Mesenchymal stem cell (in vitro differentiated cells and primary cell): ENCODE measurements at regions not wholly inside any gene's neighbourhood (a gene's known extent, or its start where the extent isn't known, plus 50 kb on each side); places are given as distances from the start of the nearest gene placed in this dataset.

ENCODE experiments used
- DNase-seq: peaks from one replicate; pipeline ENCODE4 v3.0.0-alpha.2; 2013
- H2AFZ ChIP-seq: one replicate; pipeline ENCODE4 v1.6.1; 2013; ENCODE audit warnings: low read depth, mild to moderate bottlenecking, control low read depth, inconsistent platforms, low read length, moderate library complexity
- H2AK5ac ChIP-seq: 2 replicates; pipeline ENCODE4 v1.6.1; 2013; ENCODE audit warnings: low read length, moderate library complexity, mild to moderate bottlenecking, inconsistent platforms; ENCODE audit not compliant: severe bottlenecking
- H2BK120ac ChIP-seq: one replicate; pipeline ENCODE4 v1.6.1; 2013; ENCODE audit warnings: low read depth, mild to moderate bottlenecking, inconsistent platforms, low read length, moderate library complexity
- H2BK12ac ChIP-seq, 2 experiments: one replicate each; pipeline ENCODE4 v1.6.1; 2013; ENCODE audit warnings: inconsistent platforms in 2 of 2, low read length in 2 of 2, mild to moderate bottlenecking in 2 of 2, moderate library complexity in 2 of 2, control low read depth in 1 of 2
- H2BK15ac ChIP-seq: one replicate; pipeline ENCODE4 v1.6.1; 2013; ENCODE audit warnings: mild to moderate bottlenecking, low read depth, inconsistent platforms; ENCODE audit not compliant: poor library complexity, severe bottlenecking
- H2BK5ac ChIP-seq: 2 replicates; pipeline ENCODE4 v1.6.1; 2013; ENCODE audit warnings: low read depth, mild to moderate bottlenecking, low read length, control low read depth, inconsistent platforms; ENCODE audit not compliant: poor library complexity, severe bottlenecking
- H3K14ac ChIP-seq, 2 experiments: one replicate each; pipeline ENCODE4 v1.6.1; 2013; ENCODE audit warnings: inconsistent platforms in 2 of 2, low read length in 2 of 2, control low read depth in 1 of 2, mild to moderate bottlenecking in 1 of 2, moderate library complexity in 1 of 2
- H3K18ac ChIP-seq, 2 experiments: one replicate each; pipeline ENCODE4 v1.6.1; 2013; ENCODE audit warnings: inconsistent platforms in 2 of 2, low read length in 2 of 2, control low read depth in 1 of 2, low read depth in 1 of 2, mild to moderate bottlenecking in 1 of 2
- H3K23ac ChIP-seq, 2 experiments: one replicate each; pipeline ENCODE4 v1.6.1; 2013; ENCODE audit warnings: inconsistent platforms in 2 of 2, low read length in 2 of 2, mild to moderate bottlenecking in 2 of 2, moderate library complexity in 2 of 2, control low read depth in 1 of 2
- H3K27ac ChIP-seq: 2 replicates; pipeline ENCODE4 v1.5.1; 2013; ENCODE audit warnings: mild to moderate bottlenecking, moderate library complexity, low read length, control low read depth, inconsistent platforms; ENCODE audit not compliant: poor library complexity, severe bottlenecking
- H3K27me3 ChIP-seq, 2 experiments: 2 replicates each; pipeline versions ENCODE4 v1.6.1 to v1.7.0; 2013; ENCODE audit warnings: low read length in 2 of 2, mild to moderate bottlenecking in 2 of 2, moderate library complexity in 2 of 2, control low read depth in 1 of 2, inconsistent platforms in 1 of 2; ENCODE audit not compliant: control insufficient read depth in 1 of 2, insufficient read depth in 1 of 2
- H3K36me3 ChIP-seq, 2 experiments: 2 replicates each; pipeline versions ENCODE4 v1.6.1 to v1.7.0; 2013; ENCODE audit warnings: low read length in 2 of 2, control low read depth in 1 of 2, inconsistent platforms in 1 of 2, low read depth in 1 of 2, mild to moderate bottlenecking in 1 of 2; ENCODE audit not compliant: insufficient read depth in 2 of 2, control insufficient read depth in 1 of 2
- H3K4ac ChIP-seq, 2 experiments: one replicate each; pipeline ENCODE4 v1.6.1; 2013; ENCODE audit warnings: inconsistent platforms in 2 of 2, low read length in 2 of 2, mild to moderate bottlenecking in 2 of 2, moderate library complexity in 2 of 2, control low read depth in 1 of 2, low read depth in 1 of 2
- H3K4me1 ChIP-seq: 2 replicates; pipeline ENCODE4 v1.6.1; 2013; ENCODE audit warnings: low read depth, low read length, control low read depth; ENCODE audit not compliant: control insufficient read depth, insufficient read depth
- H3K4me2 ChIP-seq: 2 replicates; pipeline ENCODE4 v1.6.1; 2013; ENCODE audit warnings: low read length, mild to moderate bottlenecking, inconsistent platforms; ENCODE audit not compliant: poor library complexity, severe bottlenecking
- H3K4me3 ChIP-seq, 2 experiments: 2 replicates each; pipeline versions ENCODE4 v1.5.1 to v1.7.0; 2013; ENCODE audit warnings: low read length in 2 of 2, mild to moderate bottlenecking in 2 of 2, control low read depth in 1 of 2, low read depth in 1 of 2; ENCODE audit not compliant: insufficient read depth in 1 of 2
- H3K79me1 ChIP-seq: replicated peaks from 2 replicates; pipeline ENCODE4 v1.6.1; 2013; ENCODE audit warnings: mild to moderate bottlenecking, control low read depth, low read length, inconsistent platforms; ENCODE audit not compliant: poor library complexity, severe bottlenecking
- H3K9ac ChIP-seq: 2 replicates; pipeline ENCODE4 v1.7.0; 2013; ENCODE audit warnings: mild to moderate bottlenecking, low read length, moderate library complexity
- H3K9me3 ChIP-seq: 2 replicates; pipeline ENCODE4 v1.7.0; 2013; ENCODE audit warnings: mild to moderate bottlenecking, low read length; ENCODE audit not compliant: control insufficient read depth
- H4K8ac ChIP-seq: one replicate; pipeline ENCODE4 v1.6.1; 2013; ENCODE audit warnings: inconsistent platforms, mild to moderate bottlenecking, low read length, moderate library complexity
- H4K91ac ChIP-seq: one replicate; pipeline ENCODE4 v1.6.1; 2013; ENCODE audit warnings: mild to moderate bottlenecking, low read length, inconsistent platforms
- WGBS: methylation state at CpG from one replicate; pipeline ENCODE4 v1.1.7; 2013; ENCODE audit warnings: mixed read lengths; 5-methylcytosine and 5-hydroxymethylcytosine counted together

DNA sequence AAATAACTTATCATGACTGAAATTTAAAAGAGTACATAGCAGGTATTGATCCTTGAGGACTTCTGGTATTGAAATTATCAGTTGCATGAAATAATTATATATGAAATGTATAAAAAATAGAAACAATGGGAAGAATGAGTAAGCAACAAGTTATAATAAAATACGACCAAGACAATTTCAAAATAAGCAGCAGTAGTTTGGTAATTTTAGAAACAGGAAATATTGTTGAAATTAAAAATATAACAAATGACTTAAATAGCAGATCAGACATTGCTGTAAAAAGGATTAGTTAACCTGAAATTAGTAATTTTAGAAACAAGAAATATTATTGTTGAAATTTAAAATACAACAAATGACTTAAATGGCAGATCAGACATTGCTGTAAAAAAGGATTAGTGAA, 152.3 kb downstream of the BTC start:
- WGBS, result 80% methylated on average over 1 of the region's 1 CpG
- Histone ChIP-seq H3K4me1 (no peaks in the 10 kb centered on the region), H3K79me1 (no peaks in the 10 kb centered on the region), H3K4me2 (no peak overlapping the region), H2BK15ac (no peak overlapping the region), H3K9ac (no peak overlapping the region), H2AK5ac (no peak overlapping the region), H3K23ac (no peak overlapping the region), H3K4me3 (no peak overlapping the region), H3K4ac (no peak overlapping the region), H3K18ac (no peak overlapping the region), H3K27ac (no peak overlapping the region), H3K27me3 (no peaks in the 10 kb centered on the region), H2BK12ac (no peak overlapping the region), H2BK120ac (no peak overlapping the region), H4K8ac (no peak overlapping the region), H4K91ac (no peak overlapping the region), H2AFZ (no peak overlapping the region), H2BK5ac (no peak overlapping the region), H3K36me3 (no peaks in the 10 kb centered on the region), H3K9me3 (no peaks in the 10 kb centered on the region), H3K14ac (no peak overlapping the region)
- no peak for DNase-seq

GRCh38 chr4:74649193-74649592, 145.1 kb downstream of the BTC start:
- H4K8ac ChIP-seq, result no peak overlapping the region
- H3K18ac ChIP-seq, result no peak overlapping the region
- H3K23ac ChIP-seq, result no peak overlapping the region
- no peaks in the 10 kb centered on the region for H3K4me1 ChIP-seq
- H2BK12ac ChIP-seq, result no peak overlapping the region
- no peaks in the 10 kb centered on the region for H3K9me3 ChIP-seq
- no peak overlapping the region for H2AFZ ChIP-seq
- H3K4me2 ChIP-seq, result no peak overlapping the region
- no peak overlapping the region for H2BK15ac ChIP-seq
- no peaks in the 10 kb centered on the region for H3K79me1 ChIP-seq
- no peaks in the 10 kb centered on the region for H3K27me3 ChIP-seq
- no peaks in the 10 kb centered on the region for H3K36me3 ChIP-seq
- no peak for DNase-seq
- 100% methylated on average over 1 of the region's 1 CpG for WGBS
- no peak overlapping the region for H2AK5ac ChIP-seq
- H2BK5ac ChIP-seq, result no peak overlapping the region
- H3K4me3 ChIP-seq, result no peak overlapping the region
- no peak overlapping the region for H3K4ac ChIP-seq
- H3K27ac ChIP-seq, result no peak overlapping the region
- H2BK120ac ChIP-seq, result no peak overlapping the region
- no peak overlapping the region for H3K14ac ChIP-seq
- H3K9ac ChIP-seq, result no peak overlapping the region
- H4K91ac ChIP-seq, result no peak overlapping the region

DNA sequence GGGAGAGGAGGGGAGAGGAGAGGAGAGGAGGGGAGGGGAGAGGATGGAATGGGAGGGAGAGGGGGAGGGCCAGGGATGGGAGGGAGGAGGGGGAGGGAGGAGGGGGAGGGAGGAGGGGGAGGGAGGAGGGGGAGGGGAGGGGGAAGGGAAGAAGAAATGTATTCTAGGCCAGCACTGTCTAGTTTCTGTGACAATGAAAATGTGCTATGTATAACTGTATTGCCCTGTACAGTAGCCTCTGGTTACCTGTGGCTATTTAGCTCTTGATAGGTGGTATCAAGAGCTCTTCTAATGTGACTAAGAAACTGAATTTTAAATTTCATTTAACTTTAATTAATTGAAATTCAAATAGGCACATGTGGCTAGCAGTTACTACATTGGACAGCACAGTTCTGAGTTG, 143.1 kb downstream of the BTC start:
- no peak overlapping the region for H3K4ac ChIP-seq
- no peak overlapping the region for H4K91ac ChIP-seq
- H3K27ac ChIP-seq, result no peak overlapping the region
- H2BK5ac ChIP-seq, result no peak overlapping the region
- H4K8ac ChIP-seq, result no peak overlapping the region
- DNase-seq, result no peak
- H3K9me3 ChIP-seq, result no peaks in the 10 kb centered on the region
- no peaks in the 10 kb centered on the region for H3K79me1 ChIP-seq
- H2BK15ac ChIP-seq, result no peak overlapping the region
- H2BK12ac ChIP-seq, result no peak overlapping the region
- H2BK120ac ChIP-seq, result no peak overlapping the region
- H3K18ac ChIP-seq, result no peak overlapping the region
- H3K36me3 ChIP-seq, result no peaks in the 10 kb centered on the region
- H2AK5ac ChIP-seq, result no peak overlapping the region
- H3K4me2 ChIP-seq, result no peak overlapping the region
- no peak overlapping the region for H3K9ac ChIP-seq
- no peaks in the 10 kb centered on the region for H3K27me3 ChIP-seq
- H3K14ac ChIP-seq, result no peak overlapping the region
- H2AFZ ChIP-seq, result no peak overlapping the region
- H3K4me3 ChIP-seq, result no peak overlapping the region
- H3K4me1 ChIP-seq, result no peaks in the 10 kb centered on the region
- no peak overlapping the region for H3K23ac ChIP-seq

DNA sequence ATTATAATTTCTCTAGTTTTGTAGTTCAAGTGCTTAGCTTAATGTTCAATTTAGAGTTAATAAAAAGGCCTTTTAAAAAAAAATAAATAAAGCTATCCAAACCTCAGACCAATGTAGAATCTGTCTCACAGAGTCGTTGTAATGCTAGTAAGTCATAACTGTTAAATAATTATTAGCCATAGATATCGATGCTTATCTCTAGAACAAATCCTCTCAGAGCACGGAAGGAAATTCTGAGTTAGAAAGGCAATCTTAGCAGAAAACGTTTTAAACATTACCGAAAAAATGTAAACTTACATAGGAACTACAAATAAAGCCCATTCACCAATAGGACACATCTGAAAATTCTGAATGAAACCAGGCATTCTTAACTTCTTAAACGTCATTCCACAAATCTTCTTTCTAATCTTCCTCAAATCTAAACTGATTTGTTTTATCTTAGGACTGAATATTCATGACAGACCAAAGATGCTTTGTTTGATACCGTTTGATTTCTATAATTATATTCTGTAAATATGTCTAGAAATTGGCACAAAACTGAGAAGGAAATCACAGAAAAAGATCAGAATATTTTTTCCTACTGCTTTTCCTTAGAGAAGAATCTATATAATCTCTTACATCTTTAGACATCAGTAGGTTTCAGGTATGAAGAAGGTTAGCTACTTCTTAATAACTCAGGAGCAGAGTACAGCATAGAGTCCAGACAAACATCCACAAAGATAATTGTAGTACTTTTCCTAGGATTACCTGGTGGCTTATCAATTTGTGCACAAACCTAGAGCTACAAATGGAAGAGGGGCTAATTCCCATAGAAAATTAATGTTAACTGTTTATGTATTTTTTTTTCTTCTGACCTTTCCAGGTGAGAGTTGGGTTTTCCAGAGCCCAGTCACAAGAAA, 140.7 kb downstream of the BTC start:
- Histone ChIP-seq H2BK120ac (no peak overlapping the region), H3K18ac (no peak overlapping the region), H3K79me1 (no peaks in the 10 kb centered on the region), H3K27ac (no peak overlapping the region), H2BK12ac (no peak overlapping the region), H2AK5ac (no peak overlapping the region), H3K4ac (no peak overlapping the region), H3K36me3 (no peaks in the 10 kb centered on the region), H2AFZ (no peak overlapping the region), H3K4me3 (no peak overlapping the region), H3K4me2 (no peak overlapping the region), H4K91ac (no peak overlapping the region), H3K14ac (no peak overlapping the region), H4K8ac (no peak overlapping the region), H3K4me1 (no peaks in the 10 kb centered on the region), H3K27me3 (no peaks in the 10 kb centered on the region), H3K9ac (no peak overlapping the region), H2BK5ac (no peak overlapping the region), H2BK15ac (no peak overlapping the region), H3K9me3 (no peaks in the 10 kb centered on the region), H3K23ac (no peak overlapping the region)
- no peak for DNase-seq
- 93% methylated on average over 5 of the region's 7 CpGs for WGBS
